ENCODE measurements at regions not wholly inside any gene's neighbourhood (a gene's known extent, or its start where the extent isn't known, plus 50 kb on each side); places are given as distances from the start of the nearest gene placed in this dataset.

GRCh38 chr4:36489798-36490197, 208.4 kb downstream of the DTHD1 start:
- TF ChIP-seq CTCF (IDR thresholded peaks at IDR 0.05): no peak
- TF ChIP-seq EZH2 (IDR thresholded peaks at IDR 0.05; ENCODE audit: borderline replicate concordance, insufficient read depth, low read depth, low read length, poor library complexity, severe bottlenecking): no peak

All from B cell (primary cell).